PC-3 (cell line): ENCODE measurements at regions not wholly inside any gene's neighbourhood (a gene's known extent, or its start where the extent isn't known, plus 50 kb on each side); places are given as distances from the start of the nearest gene placed in this dataset.
A peak's percentile ranks its signal among the peaks of the same experiment; 100 is the strongest.

Experiments used
- ATAC-seq: fragments of 200-7000 bp; cut with Tn5 transposase; 2 replicates; pipeline ENCODE4 v1.9.1; 2020; ENCODE audit warnings: mild to moderate bottlenecking, moderate library complexity
- BruUV-seq: library from RNA; stranded (reverse); fragments of 400-500 nt; replicated peaks from 2 replicates; lab custom pipeline; 2021; lab: Mats Ljungman, UMichigan
- CTCF ChIA-PET: fragments of 300-600 bp; sonication (Branson Sonifier 250); formaldehyde crosslinking; loops from one replicate; lab custom pipeline; 2022; ENCODE audit warnings: antibody characterized with exemption; lab: Charles Lee
- POLR2A ChIA-PET: fragments of 300-600 bp; sonication (Branson Sonifier 250); formaldehyde crosslinking; loops from one replicate; lab custom pipeline; 2022; ENCODE audit warnings: antibody characterized with exemption; ENCODE audit not compliant: unreplicated experiment; lab: Charles Lee
- DNase-seq: peaks from one replicate; pipeline ENCODE4 v3.0.0-alpha.2; 2015
- H2AFZ ChIP-seq: fragments of 300-600 bp; sonication (generic); 2 replicates; pipeline ENCODE4 v1.6.0; 2016; ENCODE audit warnings: antibody characterized with exemption, low read length
- H3F3A ChIP-seq: fragments of 300-600 bp; sonication (generic); one replicate; pipeline ENCODE4 v1.6.0; 2017; ENCODE audit warnings: antibody characterized with exemption, low read length, control low read depth, mild to moderate bottlenecking; ENCODE audit not compliant: unreplicated experiment
- H3K27ac ChIP-seq: fragments of 300-600 bp; sonication (generic); 2 replicates; pipeline ENCODE4 v1.5.1; 2016; ENCODE audit warnings: mild to moderate bottlenecking, low read length
- H3K27me3 ChIP-seq: fragments of 300-600 bp; sonication (generic); 2 replicates; pipeline ENCODE4 v1.6.1; 2016; ENCODE audit warnings: low read length, mixed read lengths
- H3K36me3 ChIP-seq: fragments of 300-600 bp; sonication (generic); 2 replicates; pipeline ENCODE4 v1.6.1; 2016; ENCODE audit warnings: low read depth, mixed run types, low read length, mixed read lengths
- H3K4me1 ChIP-seq: fragments of 300-600 bp; sonication (generic); 2 replicates; pipeline ENCODE4 v1.5.1; 2016; ENCODE audit warnings: low read length; ENCODE audit not compliant: insufficient read depth
- H3K4me2 ChIP-seq: fragments of 300-600 bp; sonication (generic); 2 replicates; pipeline ENCODE4 v1.6.0; 2016; ENCODE audit warnings: low read length
- H3K4me3 ChIP-seq: fragments of 300-600 bp; sonication (generic); 2 replicates; pipeline ENCODE4 v1.5.1; 2016; ENCODE audit warnings: mild to moderate bottlenecking, low read length, mixed read lengths
- H3K79me2 ChIP-seq: fragments of 300-600 bp; sonication (generic); 2 replicates; pipeline ENCODE4 v1.6.1; 2017; ENCODE audit warnings: low read length, mixed read lengths
- H3K9ac ChIP-seq: fragments of 300-600 bp; sonication (generic); 2 replicates; pipeline ENCODE4 v1.6.0; 2016; ENCODE audit warnings: mild to moderate bottlenecking, low read length
- H3K9me2 ChIP-seq: fragments of 300-600 bp; sonication (generic); replicated peaks from 2 replicates; pipeline ENCODE4 v1.6.1; 2016; ENCODE audit warnings: mixed run types, low read length, mixed read lengths
- H3K9me3 ChIP-seq: fragments of 300-600 bp; sonication (generic); 2 replicates; pipeline ENCODE4 v1.6.1; 2016; ENCODE audit warnings: low read length, mixed read lengths
- H4K20me1 ChIP-seq: fragments of 300-600 bp; sonication (generic); 2 replicates; pipeline ENCODE4 v1.6.1; 2016; ENCODE audit warnings: low read length, mixed read lengths
- EZH2 ChIP-seq: fragments of 300-600 bp; sonication (generic); IDR thresholded peaks from one replicate; pipeline ENCODE4 v1.6.1; 2017; ENCODE audit warnings: antibody characterized with exemption, mild to moderate bottlenecking, low read length; ENCODE audit not compliant: unreplicated experiment
- EZH2phosphoT487 ChIP-seq: fragments of 300-600 bp; sonication (generic); IDR thresholded peaks from 2 replicates; pipeline ENCODE4 v1.6.1; 2018; ENCODE audit warnings: mild to moderate bottlenecking, antibody characterized with exemption, low read length, borderline replicate concordance
- intact Hi-C: fragments of 100-400 bp; cut with micrococcal nuclease; formaldehyde crosslinking; loops from 2 replicates; pipeline ENCODE4 v1.9.0; 2023
- TF ChIP-seq, protein P1 (sequence below): fragments of 300-600 bp; sonication (generic); conservative IDR thresholded peaks from 2 replicates; pipeline ENCODE4 v1.5.1; 2017; ENCODE audit warnings: antibody characterized with exemption, low read depth, mild to moderate bottlenecking, low read length

DNA sequence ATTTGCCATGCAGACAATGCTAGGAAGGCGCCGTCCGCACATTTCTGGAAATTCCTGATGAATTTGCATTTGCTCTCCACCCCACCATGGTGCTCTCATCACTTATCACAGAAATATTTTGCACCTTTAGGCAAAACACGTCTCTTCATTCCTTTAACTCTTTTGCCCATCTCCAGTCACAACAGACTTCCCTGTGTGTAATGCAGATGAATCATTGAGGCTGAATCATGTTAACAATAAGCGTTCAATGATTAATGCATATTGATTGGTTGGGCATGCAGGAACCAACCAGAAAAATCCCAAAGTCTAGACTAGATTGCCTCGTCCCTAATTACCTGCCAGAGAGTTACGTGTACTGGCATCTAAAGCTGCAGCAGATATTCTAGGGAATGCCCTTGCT is 80.0 kb upstream of the ATXN1 start:
- ChIA-PET CTCF (no interaction called here), POLR2A (no interaction called here)
- no peaks in the 10 kb centered on the region for H3K27me3 ChIP-seq
- no peaks in the 10 kb centered on the region for H3K9me2 ChIP-seq
- DNase-seq (peak; percentile 31), ATAC-seq (no peak)
- no peak overlapping the region for H3K27ac ChIP-seq
- no peaks in the 10 kb centered on the region for H3K36me3 ChIP-seq
- H3K4me1 ChIP-seq = no peaks in the 10 kb centered on the region
- no peaks in the 10 kb centered on the region for H3K79me2 ChIP-seq
- H3K4me2 ChIP-seq = no peak overlapping the region
- H3K4me3 ChIP-seq = no peak overlapping the region
- no TSS peak for BruUV-seq
- no peak overlapping the region for H3K9ac ChIP-seq
- intact Hi-C loops = no loop called here
- H3F3A ChIP-seq = no peaks in the 10 kb centered on the region
- no peak overlapping the region for H2AFZ ChIP-seq
- H3K9me3 ChIP-seq = no peaks in the 10 kb centered on the region
- TF ChIP-seq EZH2 = no peak
- H4K20me1 ChIP-seq = no peaks in the 10 kb centered on the region

DNA sequence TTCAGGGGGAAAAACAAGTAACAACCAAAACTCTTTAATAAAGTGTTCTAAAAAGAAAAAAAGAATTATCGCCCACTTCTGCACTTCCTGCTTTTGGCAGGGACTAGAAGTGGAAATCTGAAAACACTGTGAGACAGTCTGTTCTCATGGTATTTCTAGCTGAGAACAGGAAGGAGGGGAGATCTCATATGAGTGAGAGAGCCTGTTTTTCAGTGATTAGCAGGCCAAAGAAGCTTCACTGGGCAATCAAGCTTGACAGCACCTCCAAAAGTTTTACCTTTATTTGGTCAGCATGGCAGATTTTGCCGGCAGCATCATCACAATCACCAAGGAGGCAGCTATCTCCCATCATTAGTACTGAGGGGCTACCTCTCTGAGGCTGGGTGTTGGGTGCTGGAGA is 79.5 kb upstream of the ATXN1 start:
- no peaks in the 10 kb centered on the region for H3K36me3 ChIP-seq
- H3K9ac ChIP-seq = no peak overlapping the region
- H3K4me1 ChIP-seq = no peaks in the 10 kb centered on the region
- no peak overlapping the region for H3K27ac ChIP-seq
- H3K27me3 ChIP-seq = no peaks in the 10 kb centered on the region
- H3K9me3 ChIP-seq = no peaks in the 10 kb centered on the region
- H2AFZ ChIP-seq = no peak overlapping the region
- ATAC-seq (no peak), DNase-seq (no peak)
- BruUV-seq = no TSS peak
- ChIA-PET CTCF (no interaction called here), POLR2A (no interaction called here)
- H3K4me3 ChIP-seq = no peak overlapping the region
- H3F3A ChIP-seq = no peaks in the 10 kb centered on the region
- H3K4me2 ChIP-seq = no peak overlapping the region
- H4K20me1 ChIP-seq = no peaks in the 10 kb centered on the region
- no peak for TF ChIP-seq EZH2phosphoT487
- no peak for TF ChIP-seq EZH2
- TF ChIP-seq, protein P1, sequence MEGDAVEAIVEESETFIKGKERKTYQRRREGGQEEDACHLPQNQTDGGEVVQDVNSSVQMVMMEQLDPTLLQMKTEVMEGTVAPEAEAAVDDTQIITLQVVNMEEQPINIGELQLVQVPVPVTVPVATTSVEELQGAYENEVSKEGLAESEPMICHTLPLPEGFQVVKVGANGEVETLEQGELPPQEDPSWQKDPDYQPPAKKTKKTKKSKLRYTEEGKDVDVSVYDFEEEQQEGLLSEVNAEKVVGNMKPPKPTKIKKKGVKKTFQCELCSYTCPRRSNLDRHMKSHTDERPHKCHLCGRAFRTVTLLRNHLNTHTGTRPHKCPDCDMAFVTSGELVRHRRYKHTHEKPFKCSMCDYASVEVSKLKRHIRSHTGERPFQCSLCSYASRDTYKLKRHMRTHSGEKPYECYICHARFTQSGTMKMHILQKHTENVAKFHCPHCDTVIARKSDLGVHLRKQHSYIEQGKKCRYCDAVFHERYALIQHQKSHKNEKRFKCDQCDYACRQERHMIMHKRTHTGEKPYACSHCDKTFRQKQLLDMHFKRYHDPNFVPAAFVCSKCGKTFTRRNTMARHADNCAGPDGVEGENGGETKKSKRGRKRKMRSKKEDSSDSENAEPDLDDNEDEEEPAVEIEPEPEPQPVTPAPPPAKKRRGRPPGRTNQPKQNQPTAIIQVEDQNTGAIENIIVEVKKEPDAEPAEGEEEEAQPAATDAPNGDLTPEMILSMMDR = no peak
- no peaks in the 10 kb centered on the region for H3K79me2 ChIP-seq
- intact Hi-C loops = no loop called here
- no peaks in the 10 kb centered on the region for H3K9me2 ChIP-seq

DNA sequence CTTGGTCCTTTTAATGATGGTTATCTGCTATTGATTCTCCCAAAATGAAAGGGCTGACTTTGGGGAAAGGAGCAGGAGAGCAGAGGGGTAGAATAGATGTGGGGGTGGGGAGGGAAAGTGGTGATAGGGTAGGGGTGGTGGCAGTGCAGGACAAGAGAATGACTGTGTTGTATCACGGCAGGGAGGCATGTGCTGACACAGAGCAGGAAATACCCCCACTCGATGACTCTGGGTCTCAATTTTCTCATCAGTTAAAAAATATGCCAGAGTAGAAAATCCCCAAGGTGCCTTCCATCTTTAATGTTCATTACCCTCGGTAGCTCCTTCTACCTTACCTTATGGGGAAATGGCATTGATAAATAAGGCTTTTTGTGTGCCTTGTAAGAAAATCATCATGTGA is 79.0 kb upstream of the ATXN1 start:
- intact Hi-C loops = no loop called here
- Histone ChIP-seq H4K20me1 (no peaks in the 10 kb centered on the region), H2AFZ (no peak overlapping the region), H3K27me3 (no peaks in the 10 kb centered on the region), H3K36me3 (no peaks in the 10 kb centered on the region), H3K27ac (no peak overlapping the region), H3K9me3 (no peaks in the 10 kb centered on the region), H3K9me2 (no peaks in the 10 kb centered on the region), H3K4me1 (no peaks in the 10 kb centered on the region), H3K4me3 (no peak overlapping the region), H3F3A (no peaks in the 10 kb centered on the region), H3K9ac (no peak overlapping the region), H3K4me2 (no peak overlapping the region), H3K79me2 (no peaks in the 10 kb centered on the region)
- no peak for DNase-seq
- BruUV-seq = no TSS peak
- ChIA-PET POLR2A (no interaction called here), CTCF (no interaction called here)
- no peak for ATAC-seq
- no peak for TF ChIP-seq EZH2
- TF ChIP-seq, protein P1 = no peak
- no peak for TF ChIP-seq EZH2phosphoT487
